SU-DHL-6 (cell line): ENCODE measurements at regions not wholly inside any gene's neighbourhood (a gene's known extent, or its start where the extent isn't known, plus 50 kb on each side); places are given as distances from the start of the nearest gene placed in this dataset.

Source experiments
- CTCF ChIP-seq: fragments of 200-600 bp; sonication (generic); IDR thresholded peaks from one replicate; pipeline ENCODE4 v1.5.1; 2017; ENCODE audit warnings: antibody characterized with exemption, mild to moderate bottlenecking, low read length, moderate library complexity; ENCODE audit not compliant: insufficient read depth, poor library complexity, severe bottlenecking
- EZH2phosphoT487 ChIP-seq: fragments of 200-600 bp; sonication (generic), shearing (Covaris generic); conservative IDR thresholded peaks from 2 replicates; pipeline ENCODE4 v1.6.1; 2018; ENCODE audit warnings: mild to moderate bottlenecking, antibody characterized with exemption, low read length, moderate library complexity, mixed read lengths

GRCh38 chr4:13988353-13989305 lies 361.1 kb upstream of the BOD1L1 start:
- TF ChIP-seq CTCF (no peak), EZH2phosphoT487 (no peak)
